ENCODE measurements at regions not wholly inside any gene's neighbourhood (a gene's known extent, or its start where the extent isn't known, plus 50 kb on each side); places are given as distances from the start of the nearest gene placed in this dataset.

GRCh38 chr2:120856421-120856862 is 120.8 kb downstream of the GLI2 start:
- H3K4me1 ChIP-seq (ENCODE audit: control insufficient read depth in 2 of 2, insufficient read depth in 2 of 2, low read length in 2 of 2), result no peaks in the 10 kb centered on the region
- ATAC-seq (ENCODE audit: low read depth) (no peak), DNase-seq (no peak)
- no peaks in the 10 kb centered on the region for H3K27me3 ChIP-seq (replicated peaks in 1 of 4; ENCODE audit: control extremely low read depth in 1 of 4, control insufficient read depth in 3 of 4, insufficient read depth in 4 of 4, low read length in 3 of 4)
- H3K79me2 ChIP-seq (ENCODE audit: control insufficient read depth, insufficient read depth, low read length), result no peaks in the 10 kb centered on the region
- ChIA-PET POLR2A (no interaction called here), CTCF (no interaction called here)
- 90% methylated on average over 13 of the region's 13 CpGs for WGBS (ENCODE audit: insufficient coverage)
- no peak overlapping the region for H3K4me3 ChIP-seq (ENCODE audit: control extremely low read depth in 1 of 5, extremely low read depth in 1 of 5, insufficient read depth in 1 of 5, low read depth in 2 of 5, low read length in 4 of 5)
- no peak overlapping the region for H3K9ac ChIP-seq (ENCODE audit: low read length)
- TF ChIP-seq CTCF (IDR thresholded peaks at IDR 0.05) (no peak), EZH2 (IDR thresholded peaks at IDR 0.05; ENCODE audit: borderline replicate concordance, insufficient read depth, low read depth, low read length, poor library complexity, severe bottlenecking) (no peak)
- no peaks in the 10 kb centered on the region for H4K20me1 ChIP-seq (ENCODE audit: control insufficient read depth, insufficient read depth, low read length, poor library complexity, severe bottlenecking)
- H3K4me2 ChIP-seq (replicated peaks; ENCODE audit: low read depth, low read length, poor library complexity, severe bottlenecking), result no peak overlapping the region
- Mint-ChIP-seq H3K4me3 (no peak overlapping the region), H3K9me3 (ENCODE audit: insufficient read depth) (no peaks in the 10 kb centered on the region), H3K27ac (no peak overlapping the region), H3K4me1 (no peaks in the 10 kb centered on the region), H3K27me3 (no peaks in the 10 kb centered on the region)
- H3K36me3 ChIP-seq (replicated peaks in 1 of 2; ENCODE audit: control extremely low read depth in 1 of 2, control insufficient read depth in 1 of 2, extremely low read depth in 1 of 2, insufficient read depth in 2 of 2, low read length in 1 of 2), result no peaks in the 10 kb centered on the region
- H3K9me3 ChIP-seq (ENCODE audit: control extremely low read depth in 1 of 3, control insufficient read depth in 2 of 3, insufficient read depth in 1 of 3, low read length in 2 of 3), result peaks cover 0 to 4% (median 0%) of the 10 kb centered on the region in 3 donors
- H2AFZ ChIP-seq (ENCODE audit: insufficient read depth, low read depth, low read length, poor library complexity, severe bottlenecking), result no peak overlapping the region
- intact Hi-C loops (cut with micrococcal nuclease), result no loop called here
- H3K27ac ChIP-seq (ENCODE audit: low read length in 2 of 2), result no peak overlapping the region

- no peaks in the 10 kb centered on the region for H3K27me3 Mint-ChIP-seq
- Histone ChIP-seq H3K9ac (ENCODE audit: low read length) (no peak overlapping the region), H3K4me1 (ENCODE audit: control insufficient read depth in 2 of 2, insufficient read depth in 2 of 2, low read length in 2 of 2) (no peaks in the 10 kb centered on the region), H3K27ac (ENCODE audit: low read length in 2 of 2) (no peak overlapping the region), H3K9me3 (ENCODE audit: control extremely low read depth in 1 of 3, control insufficient read depth in 2 of 3, insufficient read depth in 1 of 3, low read length in 2 of 3) (peaks cover 0 to 3% (median 0%) of the 10 kb centered on the region in 3 donors), H3K4me3 (ENCODE audit: control extremely low read depth in 1 of 5, extremely low read depth in 1 of 5, insufficient read depth in 1 of 5, low read depth in 2 of 5, low read length in 4 of 5) (no peak overlapping the region), H2AFZ (ENCODE audit: insufficient read depth, low read depth, low read length, poor library complexity, severe bottlenecking) (no peak overlapping the region), H3K36me3 (replicated peaks in 1 of 2; ENCODE audit: control extremely low read depth in 1 of 2, control insufficient read depth in 1 of 2, extremely low read depth in 1 of 2, insufficient read depth in 2 of 2, low read length in 1 of 2) (no peaks in the 10 kb centered on the region), H3K79me2 (ENCODE audit: control insufficient read depth, insufficient read depth, low read length) (no peaks in the 10 kb centered on the region), H3K27me3 (replicated peaks in 1 of 4; ENCODE audit: control extremely low read depth in 1 of 4, control insufficient read depth in 3 of 4, insufficient read depth in 4 of 4, low read length in 3 of 4) (no peaks in the 10 kb centered on the region), H4K20me1 (ENCODE audit: control insufficient read depth, insufficient read depth, low read length, poor library complexity, severe bottlenecking) (no peaks in the 10 kb centered on the region), H3K4me2 (replicated peaks; ENCODE audit: low read depth, low read length, poor library complexity, severe bottlenecking) (no peak overlapping the region)
- no peak for ATAC-seq (ENCODE audit: low read depth)
- no peaks in the 10 kb centered on the region for H3K4me1 Mint-ChIP-seq
- 83% methylated on average over 1 of the region's 4 CpGs for WGBS (ENCODE audit: insufficient coverage)
- no peak overlapping the region for H3K27ac Mint-ChIP-seq
- CTCF ChIA-PET, result no interaction called here
- TF ChIP-seq EZH2 (IDR thresholded peaks at IDR 0.05; ENCODE audit: borderline replicate concordance, insufficient read depth, low read depth, low read length, poor library complexity, severe bottlenecking), result no peak
- no peak for TF ChIP-seq CTCF (IDR thresholded peaks at IDR 0.05)
- no peak overlapping the region for H3K4me3 Mint-ChIP-seq
- intact Hi-C loops (cut with micrococcal nuclease), result no loop called here
- DNase-seq, result no peak
- no peaks in the 10 kb centered on the region for H3K9me3 Mint-ChIP-seq (ENCODE audit: insufficient read depth)
- POLR2A ChIA-PET, result no interaction called here
Observed at GRCh38 chr2:120857422-120857821, 121.8 kb downstream of the GLI2 start.

All from B cell (primary cell).